ENCODE measurements at regions not wholly inside any gene's neighbourhood (a gene's known extent, or its start where the extent isn't known, plus 50 kb on each side); places are given as distances from the start of the nearest gene placed in this dataset.

DNA sequence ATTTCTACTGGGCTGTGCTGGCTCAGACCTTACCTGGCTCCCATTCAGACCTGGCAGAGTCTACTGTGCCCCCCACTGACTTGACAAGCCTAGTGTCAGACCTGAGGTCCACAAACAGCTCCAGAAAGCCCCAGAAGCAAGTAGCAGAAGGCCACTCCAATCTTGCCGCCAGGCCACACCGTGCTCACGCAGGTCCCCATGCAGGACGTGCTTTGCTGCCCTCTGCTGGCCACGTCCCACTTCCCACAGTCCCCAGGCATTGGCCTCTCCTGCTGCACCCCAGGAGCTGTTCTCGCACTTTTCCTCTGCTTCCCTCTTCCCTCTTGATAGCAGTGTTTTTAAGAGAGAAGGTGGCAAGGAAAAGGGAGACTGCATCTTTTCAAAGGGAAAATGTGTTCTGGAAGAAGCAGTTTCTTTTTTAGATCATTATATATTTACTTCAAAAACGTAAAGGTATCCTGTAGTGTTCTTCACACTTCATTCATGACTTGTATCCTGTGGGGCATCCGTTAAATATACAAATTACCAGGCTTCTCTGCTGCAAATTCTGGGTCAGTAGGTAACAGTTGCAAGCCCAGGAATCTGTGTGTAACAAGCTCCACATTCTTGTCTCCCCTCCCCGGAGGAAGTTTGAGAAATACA, 81.4 kb upstream of the PAPOLG start:
- ATAC-seq (ENCODE audit: insufficient read depth, low FRiP score) = peak; percentile 95

DNA sequence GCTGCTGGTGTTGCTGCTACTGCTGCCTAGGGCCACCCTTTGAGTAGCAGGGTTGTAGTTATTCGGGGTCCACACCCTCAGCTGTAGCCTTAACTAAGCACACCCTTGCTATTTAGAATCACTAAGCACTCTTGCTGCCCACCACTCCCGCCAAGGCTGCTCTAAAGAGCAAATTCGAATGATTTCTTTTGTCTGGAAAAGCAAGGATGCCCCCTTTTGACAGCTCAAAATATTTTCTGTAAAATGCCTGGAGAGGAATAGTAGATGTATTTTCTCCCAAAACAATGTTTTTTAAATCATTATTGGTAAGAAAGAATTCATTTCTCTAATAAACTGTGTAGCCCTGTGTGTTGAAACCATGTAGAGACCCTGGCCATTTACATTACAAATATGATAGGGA, 80.8 kb upstream of the PAPOLG start:
- Histone ChIP-seq H3K27me3 (ENCODE audit: control insufficient read depth in 3 of 3, insufficient read depth in 3 of 3, low read length in 2 of 3) (peaks cover 0 to 3% (median 0%) of the 10 kb centered on the region in 3 donors), H3K9me3 (ENCODE audit: control insufficient read depth in 4 of 4, insufficient read depth in 3 of 4, low read length in 3 of 4) (no peaks in the 10 kb centered on the region), H3K27ac (ENCODE audit: low read depth in 1 of 2, low read length in 1 of 2) (no peak overlapping the region), H3K4me3 (no peak overlapping the region), H3K36me3 (ENCODE audit: control insufficient read depth in 4 of 4, insufficient read depth in 4 of 4, low read length in 4 of 4) (no peaks in the 10 kb centered on the region), H3K4me1 (ENCODE audit: control insufficient read depth in 5 of 5, insufficient read depth in 5 of 5, low read length in 5 of 5) (peaks cover 0 to 14% (median 3%) of the 10 kb centered on the region in 5 donors), H3K9ac (ENCODE audit: insufficient read depth in 1 of 2, low read length in 2 of 2) (no peak overlapping the region)
- no peak for ATAC-seq (ENCODE audit: insufficient read depth, low FRiP score)
- WGBS, 2 donors = 60 to 86% methylated on average over 3 of the region's 3 CpGs
- DNase-seq = no peak
- TF ChIP-seq, protein P1, sequence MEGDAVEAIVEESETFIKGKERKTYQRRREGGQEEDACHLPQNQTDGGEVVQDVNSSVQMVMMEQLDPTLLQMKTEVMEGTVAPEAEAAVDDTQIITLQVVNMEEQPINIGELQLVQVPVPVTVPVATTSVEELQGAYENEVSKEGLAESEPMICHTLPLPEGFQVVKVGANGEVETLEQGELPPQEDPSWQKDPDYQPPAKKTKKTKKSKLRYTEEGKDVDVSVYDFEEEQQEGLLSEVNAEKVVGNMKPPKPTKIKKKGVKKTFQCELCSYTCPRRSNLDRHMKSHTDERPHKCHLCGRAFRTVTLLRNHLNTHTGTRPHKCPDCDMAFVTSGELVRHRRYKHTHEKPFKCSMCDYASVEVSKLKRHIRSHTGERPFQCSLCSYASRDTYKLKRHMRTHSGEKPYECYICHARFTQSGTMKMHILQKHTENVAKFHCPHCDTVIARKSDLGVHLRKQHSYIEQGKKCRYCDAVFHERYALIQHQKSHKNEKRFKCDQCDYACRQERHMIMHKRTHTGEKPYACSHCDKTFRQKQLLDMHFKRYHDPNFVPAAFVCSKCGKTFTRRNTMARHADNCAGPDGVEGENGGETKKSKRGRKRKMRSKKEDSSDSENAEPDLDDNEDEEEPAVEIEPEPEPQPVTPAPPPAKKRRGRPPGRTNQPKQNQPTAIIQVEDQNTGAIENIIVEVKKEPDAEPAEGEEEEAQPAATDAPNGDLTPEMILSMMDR (IDR thresholded peaks at IDR 0.05; ENCODE audit: control extremely low read depth, extremely low read depth) = no peak

More for the DNA sequence above, 81.4 kb upstream of the PAPOLG start:
- no peak overlapping the region for H3K27ac ChIP-seq (ENCODE audit: low read depth in 1 of 2, low read length in 1 of 2)
- WGBS, 2 donors = 22 to 23% methylated on average over 9 of the region's 9 CpGs
- no peak overlapping the region for H3K4me3 ChIP-seq
- no peaks in the 10 kb centered on the region for H3K27me3 ChIP-seq (ENCODE audit: control insufficient read depth in 3 of 3, insufficient read depth in 3 of 3, low read length in 2 of 3)
- H3K9me3 ChIP-seq (ENCODE audit: control insufficient read depth in 4 of 4, insufficient read depth in 3 of 4, low read length in 3 of 4) = no peaks in the 10 kb centered on the region
- TF ChIP-seq, protein P1 (IDR thresholded peaks at IDR 0.05; ENCODE audit: control extremely low read depth, extremely low read depth) = peak; percentile 78
- no peak overlapping the region for H3K9ac ChIP-seq (ENCODE audit: insufficient read depth in 1 of 2, low read length in 2 of 2)
- H3K36me3 ChIP-seq (ENCODE audit: control insufficient read depth in 4 of 4, insufficient read depth in 4 of 4, low read length in 4 of 4) = no peaks in the 10 kb centered on the region
- H3K4me1 ChIP-seq (ENCODE audit: control insufficient read depth in 5 of 5, insufficient read depth in 5 of 5, low read length in 5 of 5) = peaks cover 0 to 14% (median 3%) of the 10 kb centered on the region in 5 donors
- DNase-seq = peak; percentile 73 to 83 (median 82)

DNA sequence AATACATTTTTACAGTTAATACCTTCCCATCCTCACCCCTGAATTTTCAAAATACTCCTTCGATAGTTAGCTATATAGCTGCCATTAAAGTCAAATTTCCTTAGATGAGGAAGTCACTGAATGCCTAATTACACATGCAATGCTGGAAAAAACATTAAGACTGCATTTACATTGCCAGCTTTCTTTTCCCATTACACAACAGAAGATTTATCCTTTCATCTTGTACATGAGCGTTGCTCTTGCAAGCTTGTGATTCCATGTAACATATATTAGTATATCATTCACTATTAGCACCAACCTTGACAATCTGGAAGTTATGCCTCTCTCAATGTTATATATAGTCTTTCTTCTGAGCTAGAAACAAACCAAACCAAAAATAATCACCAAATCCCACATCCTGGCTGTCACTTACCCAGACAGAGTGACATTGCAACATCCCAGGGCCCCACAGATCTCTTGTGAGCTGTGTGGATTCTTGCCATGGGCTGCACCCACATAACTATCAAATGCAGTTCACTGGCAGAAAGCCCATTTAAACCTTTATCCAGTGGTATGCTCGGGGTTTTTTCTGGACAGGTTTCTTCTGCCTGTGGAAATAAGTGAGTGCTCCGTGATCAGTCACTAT, 79.2 kb upstream of the PAPOLG start:
- Histone ChIP-seq H3K27me3 (ENCODE audit: control insufficient read depth in 3 of 3, insufficient read depth in 3 of 3, low read length in 2 of 3) (peaks cover 0 to 3% (median 0%) of the 10 kb centered on the region in 3 donors), H3K27ac (ENCODE audit: low read depth in 1 of 2, low read length in 1 of 2) (no peak overlapping the region), H3K4me1 (ENCODE audit: control insufficient read depth in 5 of 5, insufficient read depth in 5 of 5, low read length in 5 of 5) (peaks cover 0 to 14% (median 3%) of the 10 kb centered on the region in 5 donors), H3K9me3 (ENCODE audit: control insufficient read depth in 4 of 4, insufficient read depth in 3 of 4, low read length in 3 of 4) (no peaks in the 10 kb centered on the region), H3K9ac (ENCODE audit: insufficient read depth in 1 of 2, low read length in 2 of 2) (no peak overlapping the region), H3K4me3 (no peak overlapping the region), H3K36me3 (ENCODE audit: control insufficient read depth in 4 of 4, insufficient read depth in 4 of 4, low read length in 4 of 4) (no peaks in the 10 kb centered on the region)
- 23 to 45% methylated on average over 4 of the region's 4 CpGs for WGBS, 2 donors
- DNase-seq = peak in 2 of 3 donors; percentile 20 to 64
- ATAC-seq (ENCODE audit: insufficient read depth, low FRiP score) = no peak
- TF ChIP-seq, protein P1 (IDR thresholded peaks at IDR 0.05; ENCODE audit: control extremely low read depth, extremely low read depth) = no peak
